Cardiac muscle cell (in vitro differentiated cells and primary cell): ENCODE measurements at regions not wholly inside any gene's neighbourhood (a gene's known extent, or its start where the extent isn't known, plus 50 kb on each side); places are given as distances from the start of the nearest gene placed in this dataset.

Source experiments
- DNase-seq, 2 donors: peaks; one replicate each; pipeline versions ENCODE4 v3.0.0 to v3.0.0-alpha.2; 2010 to 2017; ENCODE audit warnings: low read depth in 1 of 2, low spot score in 1 of 2
- H3K27ac ChIP-seq: fragments of 200-600 bp; sonication (generic); 2 replicates; pipeline ENCODE4 v1.5.1; 2016
- H3K27me3 ChIP-seq: fragments of 200-600 bp; sonication (generic); 2 replicates; pipeline ENCODE4 v1.6.0; 2016; ENCODE audit warnings: control low read depth
- H3K36me3 ChIP-seq: fragments of 200-600 bp; sonication (generic); 2 replicates; pipeline ENCODE4 v1.5.1; 2016; ENCODE audit warnings: control low read depth
- H3K4me1 ChIP-seq: fragments of 200-600 bp; sonication (generic); 2 replicates; pipeline ENCODE4 v1.8.1; 2017; ENCODE audit warnings: low read depth, mild to moderate bottlenecking, mixed run types
- H3K4me3 ChIP-seq: fragments of 200-600 bp; sonication (generic); 2 replicates; pipeline ENCODE4 v1.5.1; 2016; ENCODE audit warnings: mild to moderate bottlenecking
- H3K9me3 ChIP-seq: fragments of 200-600 bp; sonication (generic); 2 replicates; pipeline ENCODE4 v1.5.1; 2017; ENCODE audit warnings: low read depth, mild to moderate bottlenecking, control low read depth
- CTCF ChIP-seq: IDR thresholded peaks from 2 replicates; pipeline ENCODE4 v1.5.1; 2012; ENCODE audit warnings: low read depth, mild to moderate bottlenecking, low read length

GRCh38 chr2:128798502-128799283 is 480.0 kb upstream of the HS6ST1 start:
- Histone ChIP-seq H3K36me3 (no peaks in the 10 kb centered on the region), H3K27me3 (no peaks in the 10 kb centered on the region), H3K4me1 (no peaks in the 10 kb centered on the region), H3K4me3 (no peak overlapping the region), H3K9me3 (no peaks in the 10 kb centered on the region), H3K27ac (no peak overlapping the region)
- no peak for DNase-seq
- TF ChIP-seq CTCF: no peak

GRCh38 chr2:128799284-128799552 is 480.6 kb upstream of the HS6ST1 start:
- H3K9me3 ChIP-seq: no peaks in the 10 kb centered on the region
- DNase-seq: no peak
- no peaks in the 10 kb centered on the region for H3K27me3 ChIP-seq
- TF ChIP-seq CTCF: no peak
- H3K4me3 ChIP-seq: no peak overlapping the region
- no peaks in the 10 kb centered on the region for H3K36me3 ChIP-seq
- no peak overlapping the region for H3K27ac ChIP-seq
- no peaks in the 10 kb centered on the region for H3K4me1 ChIP-seq

GRCh38 chr2:128799730-128800129 is 481.1 kb upstream of the HS6ST1 start:
- no peaks in the 10 kb centered on the region for H3K27me3 ChIP-seq
- TF ChIP-seq CTCF: no peak
- H3K36me3 ChIP-seq: no peaks in the 10 kb centered on the region
- DNase-seq: no peak
- H3K9me3 ChIP-seq: no peaks in the 10 kb centered on the region
- no peak overlapping the region for H3K27ac ChIP-seq
- H3K4me3 ChIP-seq: no peak overlapping the region
- no peaks in the 10 kb centered on the region for H3K4me1 ChIP-seq

GRCh38 chr2:128801576-128801975 is 482.9 kb upstream of the HS6ST1 start:
- Histone ChIP-seq H3K27me3 (no peaks in the 10 kb centered on the region), H3K9me3 (no peaks in the 10 kb centered on the region), H3K27ac (no peak overlapping the region), H3K36me3 (no peaks in the 10 kb centered on the region), H3K4me1 (no peaks in the 10 kb centered on the region), H3K4me3 (no peak overlapping the region)
- TF ChIP-seq CTCF: no peak
- no peak for DNase-seq

GRCh38 chr2:128803222-128803621 is 484.6 kb upstream of the HS6ST1 start:
- no peak for TF ChIP-seq CTCF
- H3K9me3 ChIP-seq: no peaks in the 10 kb centered on the region
- H3K36me3 ChIP-seq: no peaks in the 10 kb centered on the region
- no peaks in the 10 kb centered on the region for H3K4me1 ChIP-seq
- no peak for DNase-seq
- H3K27ac ChIP-seq: no peak overlapping the region
- no peaks in the 10 kb centered on the region for H3K27me3 ChIP-seq
- H3K4me3 ChIP-seq: no peak overlapping the region

GRCh38 chr2:128805237-128805636 is 486.6 kb upstream of the HS6ST1 start:
- H3K27me3 ChIP-seq: no peaks in the 10 kb centered on the region
- H3K4me1 ChIP-seq: no peaks in the 10 kb centered on the region
- DNase-seq: no peak
- no peak for TF ChIP-seq CTCF
- no peaks in the 10 kb centered on the region for H3K9me3 ChIP-seq
- H3K4me3 ChIP-seq: no peak overlapping the region
- no peaks in the 10 kb centered on the region for H3K36me3 ChIP-seq
- no peak overlapping the region for H3K27ac ChIP-seq
